ENCODE measurements at regions not wholly inside any gene's neighbourhood (a gene's known extent, or its start where the extent isn't known, plus 50 kb on each side); places are given as distances from the start of the nearest gene placed in this dataset.

DNA sequence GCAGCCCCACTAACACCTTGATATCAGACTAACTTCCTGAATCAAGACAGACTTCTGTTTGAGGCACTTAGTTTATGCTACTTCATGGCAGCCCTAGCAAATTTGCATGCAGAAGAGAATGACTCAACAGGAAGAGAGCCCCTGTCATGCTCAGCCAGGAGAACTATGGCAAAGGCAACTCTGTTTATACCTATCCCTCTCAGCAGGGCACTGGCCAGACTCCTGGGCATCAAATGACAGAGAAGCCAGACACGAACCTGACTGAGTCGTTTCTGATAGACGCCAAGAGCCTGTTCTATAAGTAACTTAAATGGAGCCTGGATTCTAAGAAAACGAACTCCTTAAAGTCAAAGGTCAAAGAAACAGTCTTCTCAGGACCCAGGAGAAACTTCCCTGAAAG lies 50.9 kb upstream of the UNC5B start:
- DNase-seq = no peak

Data from NCI-H1092 (cell line).